Natural killer cell treated with Interleukin-12 subunit alpha and Interleukin-12 subunit beta and Interleukin-15 and Interleukin-18, amount 100 ng/mL, for 72 hours (primary cell): ENCODE measurements at regions not wholly inside any gene's neighbourhood (a gene's known extent, or its start where the extent isn't known, plus 50 kb on each side); places are given as distances from the start of the nearest gene placed in this dataset.
"Not testable (repeated sequence)": the region's sequence is repeated elsewhere in the genome, so short reads cannot be mapped to it uniquely, and the experiment has no call there.

ENCODE experiments used
- ATAC-seq, 2 donors: fragments of 150-1000 bp; cut with Tn5 transposase in 1 of 2; sonication (Bioruptor Pico), chemical (Tn5 transposase) in 1 of 2; 2 replicates each; pipeline ENCODE4 v1.10.0; 2021
- DNase-seq: peaks from one replicate; pipeline ENCODE4 v3.0.0; 2022; ENCODE audit warnings: low spot score
- H3K27ac Mint-ChIP-seq, 2 donors: 1 replicate in 1 of 2; 2 replicates in 1 of 2; pipeline ENCODE4 v1.8.0; 2022; ENCODE audit warnings: mixed read lengths in 2 of 2, mild to moderate bottlenecking in 1 of 2, moderate library complexity in 1 of 2
- H3K27me3 Mint-ChIP-seq, 2 donors: 1 replicate in 1 of 2; 2 replicates in 1 of 2; pipeline ENCODE4 v1.8.0; 2022; ENCODE audit warnings: mixed read lengths in 2 of 2
- H3K36me3 Mint-ChIP-seq: one replicate; pipeline ENCODE4 v1.8.0; 2022; ENCODE audit warnings: mixed read lengths
- H3K4me1 Mint-ChIP-seq, 2 donors: 1 replicate in 1 of 2; 2 replicates in 1 of 2; pipeline ENCODE4 v1.8.0; 2022; ENCODE audit warnings: low read depth in 2 of 2, mixed read lengths in 2 of 2, mild to moderate bottlenecking in 1 of 2
- H3K4me3 Mint-ChIP-seq: one replicate; pipeline ENCODE4 v1.8.0; 2022; ENCODE audit warnings: mixed read lengths
- H3K9me3 Mint-ChIP-seq: 2 replicates; pipeline ENCODE4 v1.8.0; 2022; ENCODE audit warnings: mixed read lengths

- ATAC-seq: peak; percentile 76 to 86
- Mint-ChIP-seq H3K36me3 (no peaks in the 10 kb centered on the region), H3K4me3 (peak overlapping the region; percentile 1), H3K27ac (peak overlapping the region; percentile 22 to 36), H3K27me3 (no peaks in the 10 kb centered on the region), H3K9me3 (no peaks in the 10 kb centered on the region), H3K4me1 (peaks cover 15 to 21% of the 10 kb centered on the region in 2 donors)
- no peak for DNase-seq
Observed at GRCh38 chr11:130561441-130561881, 113.0 kb downstream of the ADAMTS15 start.

- Mint-ChIP-seq H3K27ac (peak overlapping the region in 1 of 2 donors; percentile 6), H3K4me1 (peaks cover 15 to 21% of the 10 kb centered on the region in 2 donors), H3K9me3 (no peaks in the 10 kb centered on the region), H3K36me3 (no peaks in the 10 kb centered on the region), H3K27me3 (no peaks in the 10 kb centered on the region), H3K4me3 (peak overlapping the region; percentile 1)
- ATAC-seq: no peak
- no peak for DNase-seq
Observed at GRCh38 chr11:130562549-130562948, 114.1 kb downstream of the ADAMTS15 start.

- ATAC-seq, DNase-seq, H3K9me3 Mint-ChIP-seq, H3K4me3 Mint-ChIP-seq, H3K27ac Mint-ChIP-seq, H3K36me3 Mint-ChIP-seq: not testable (repeated sequence)
- peaks cover 9 to 14% of the 10 kb centered on the region in 2 donors for H3K4me1 Mint-ChIP-seq
- H3K27me3 Mint-ChIP-seq: peaks cover 8 to 10% of the 10 kb centered on the region in 2 donors
Observed at GRCh38 chr11:130566360-130566759, 117.9 kb downstream of the ADAMTS15 start.

GRCh38 chr11:130571519-130571918 lies 123.1 kb downstream of the ADAMTS15 start:
- DNase-seq (no peak), ATAC-seq (no peak)
- Mint-ChIP-seq H3K27ac (no peak overlapping the region), H3K4me1 (no peaks in the 10 kb centered on the region), H3K36me3 (no peaks in the 10 kb centered on the region), H3K27me3 (peaks cover 17 to 25% of the 10 kb centered on the region in 2 donors), H3K9me3 (no peaks in the 10 kb centered on the region), H3K4me3 (no peak overlapping the region)

- no peak overlapping the region for H3K27ac Mint-ChIP-seq
- peaks cover 17 to 25% of the 10 kb centered on the region in 2 donors for H3K27me3 Mint-ChIP-seq
- H3K4me3 Mint-ChIP-seq: no peak overlapping the region
- DNase-seq: no peak
- H3K9me3 Mint-ChIP-seq: no peaks in the 10 kb centered on the region
- no peaks in the 10 kb centered on the region for H3K4me1 Mint-ChIP-seq
- no peaks in the 10 kb centered on the region for H3K36me3 Mint-ChIP-seq
- no peak for ATAC-seq
Observed at GRCh38 chr11:130571947-130572584, 123.6 kb downstream of the ADAMTS15 start.

- Mint-ChIP-seq H3K9me3 (no peaks in the 10 kb centered on the region), H3K27me3 (peaks cover 9 to 16% of the 10 kb centered on the region in 2 donors), H3K27ac (no peak overlapping the region), H3K4me3 (no peak overlapping the region), H3K36me3 (no peaks in the 10 kb centered on the region), H3K4me1 (no peaks in the 10 kb centered on the region)
- DNase-seq (no peak), ATAC-seq (no peak)
Observed at GRCh38 chr11:130573767-130574166, 125.3 kb downstream of the ADAMTS15 start.

- no peaks in the 10 kb centered on the region for H3K36me3 Mint-ChIP-seq
- peaks cover 9 to 14% of the 10 kb centered on the region in 2 donors for H3K27me3 Mint-ChIP-seq
- H3K4me3 Mint-ChIP-seq: no peak overlapping the region
- no peaks in the 10 kb centered on the region for H3K4me1 Mint-ChIP-seq
- ATAC-seq (no peak), DNase-seq (no peak)
- H3K27ac Mint-ChIP-seq: no peak overlapping the region
- H3K9me3 Mint-ChIP-seq: no peaks in the 10 kb centered on the region
Observed at GRCh38 chr11:130574740-130575139, 126.3 kb downstream of the ADAMTS15 start.

- DNase-seq: no peak
- no peaks in the 10 kb centered on the region for H3K4me1 Mint-ChIP-seq
- H3K9me3 Mint-ChIP-seq: no peaks in the 10 kb centered on the region
- H3K36me3 Mint-ChIP-seq: no peaks in the 10 kb centered on the region
- H3K27ac Mint-ChIP-seq: no peak overlapping the region
- H3K4me3 Mint-ChIP-seq: no peak overlapping the region
- H3K27me3 Mint-ChIP-seq: peaks cover 12 to 14% of the 10 kb centered on the region in 2 donors
- no peak for ATAC-seq
Observed at GRCh38 chr11:130576146-130576545, 127.7 kb downstream of the ADAMTS15 start.

- DNase-seq: no peak
- Mint-ChIP-seq H3K27me3 (peaks cover 17 to 27% of the 10 kb centered on the region in 2 donors), H3K9me3 (no peaks in the 10 kb centered on the region), H3K4me3 (no peak overlapping the region), H3K4me1 (no peaks in the 10 kb centered on the region), H3K36me3 (no peaks in the 10 kb centered on the region), H3K27ac (no peak overlapping the region)
- no peak for ATAC-seq
Observed at GRCh38 chr11:130578738-130579368, 130.4 kb downstream of the ADAMTS15 start.

GRCh38 chr11:130580372-130580771 lies 131.9 kb downstream of the ADAMTS15 start:
- H3K9me3 Mint-ChIP-seq: no peaks in the 10 kb centered on the region
- ATAC-seq: no peak
- H3K27ac Mint-ChIP-seq: no peak overlapping the region

GRCh38 chr11:130580891-130581492 lies 132.5 kb downstream of the ADAMTS15 start:
- no peak for DNase-seq
- no peaks in the 10 kb centered on the region for H3K9me3 Mint-ChIP-seq
- H3K4me3 Mint-ChIP-seq: no peak overlapping the region
- ATAC-seq: no peak
- H3K4me1 Mint-ChIP-seq: no peaks in the 10 kb centered on the region
- H3K36me3 Mint-ChIP-seq: no peaks in the 10 kb centered on the region
- no peak overlapping the region for H3K27ac Mint-ChIP-seq
- peaks cover 13 to 19% of the 10 kb centered on the region in 2 donors for H3K27me3 Mint-ChIP-seq

More at GRCh38 chr11:130580372-130580771, 131.9 kb downstream of the ADAMTS15 start:
- H3K4me3 Mint-ChIP-seq: no peak overlapping the region
- peaks cover 12 to 19% of the 10 kb centered on the region in 2 donors for H3K27me3 Mint-ChIP-seq
- no peaks in the 10 kb centered on the region for H3K4me1 Mint-ChIP-seq
- DNase-seq: no peak
- H3K36me3 Mint-ChIP-seq: no peaks in the 10 kb centered on the region

- Mint-ChIP-seq H3K4me1 (no peaks in the 10 kb centered on the region), H3K27ac (no peak overlapping the region), H3K9me3 (no peaks in the 10 kb centered on the region), H3K36me3 (no peaks in the 10 kb centered on the region), H3K4me3 (no peak overlapping the region), H3K27me3 (peaks cover 16 to 19% of the 10 kb centered on the region in 2 donors)
- no peak for DNase-seq
- ATAC-seq: no peak
Observed at GRCh38 chr11:130581646-130582045, 133.2 kb downstream of the ADAMTS15 start.

- H3K27ac Mint-ChIP-seq: no peak overlapping the region
- DNase-seq (no peak), ATAC-seq (no peak)
- peaks cover 16 to 19% of the 10 kb centered on the region in 2 donors for H3K27me3 Mint-ChIP-seq
- no peaks in the 10 kb centered on the region for H3K4me1 Mint-ChIP-seq
- no peak overlapping the region for H3K4me3 Mint-ChIP-seq
- H3K9me3 Mint-ChIP-seq: no peaks in the 10 kb centered on the region
- no peaks in the 10 kb centered on the region for H3K36me3 Mint-ChIP-seq
Observed at GRCh38 chr11:130582176-130582575, 133.7 kb downstream of the ADAMTS15 start.

- H3K27ac Mint-ChIP-seq: no peak overlapping the region
- H3K4me3 Mint-ChIP-seq: no peak overlapping the region
- no peaks in the 10 kb centered on the region for H3K9me3 Mint-ChIP-seq
- no peaks in the 10 kb centered on the region for H3K36me3 Mint-ChIP-seq
- H3K27me3 Mint-ChIP-seq: peaks cover 18 to 19% of the 10 kb centered on the region in 2 donors
- no peaks in the 10 kb centered on the region for H3K4me1 Mint-ChIP-seq
- no peak for DNase-seq
- ATAC-seq: no peak
Observed at GRCh38 chr11:130582981-130583380, 134.5 kb downstream of the ADAMTS15 start.
